ENCODE measurements at regions not wholly inside any gene's neighbourhood (a gene's known extent, or its start where the extent isn't known, plus 50 kb on each side); places are given as distances from the start of the nearest gene placed in this dataset.

DNA sequence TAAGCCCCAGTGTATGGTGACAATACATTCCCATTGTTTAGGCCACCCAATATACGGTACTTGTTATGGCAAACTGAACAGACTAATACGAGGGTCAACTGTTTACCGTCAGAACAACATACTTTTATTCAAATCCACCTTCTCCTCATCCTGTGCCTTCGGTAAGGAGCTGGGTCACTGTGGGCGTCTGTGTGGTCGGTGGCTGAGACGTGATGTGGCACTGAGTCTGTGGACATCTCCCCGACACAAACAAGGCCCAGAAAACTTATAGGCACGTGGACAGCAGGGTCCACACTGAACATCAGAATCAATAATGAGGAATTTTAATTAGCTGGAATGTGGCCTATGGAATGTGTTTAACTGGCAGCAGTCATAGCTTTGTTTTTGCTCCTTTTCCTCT, 154.3 kb upstream of the IRX2 start:
- DNase-seq (ENCODE audit: low read depth in 4 of 4, low spot score in 3 of 4): no peak

DNA sequence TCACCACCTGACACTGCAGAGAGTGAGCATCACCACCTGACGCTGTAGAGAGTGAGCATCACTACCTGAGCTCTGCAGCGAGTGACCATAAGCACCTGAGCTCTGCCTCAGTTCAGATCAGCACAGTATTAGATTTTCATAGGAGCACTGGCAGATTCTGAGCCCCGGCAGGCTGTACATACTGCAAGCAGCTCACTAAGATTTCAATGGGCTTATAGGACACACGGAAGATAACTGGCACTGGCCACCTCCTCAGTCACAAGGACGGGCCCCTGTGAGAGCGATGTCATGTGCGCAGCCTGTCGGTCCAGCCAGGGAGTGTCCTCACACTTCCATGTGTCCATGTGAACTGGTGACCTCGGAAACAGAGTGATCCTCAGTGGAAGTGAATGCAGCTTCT, 153.5 kb upstream of the IRX2 start:
- no peak for DNase-seq (ENCODE audit: low read depth in 4 of 4, low spot score in 3 of 4)

DNA sequence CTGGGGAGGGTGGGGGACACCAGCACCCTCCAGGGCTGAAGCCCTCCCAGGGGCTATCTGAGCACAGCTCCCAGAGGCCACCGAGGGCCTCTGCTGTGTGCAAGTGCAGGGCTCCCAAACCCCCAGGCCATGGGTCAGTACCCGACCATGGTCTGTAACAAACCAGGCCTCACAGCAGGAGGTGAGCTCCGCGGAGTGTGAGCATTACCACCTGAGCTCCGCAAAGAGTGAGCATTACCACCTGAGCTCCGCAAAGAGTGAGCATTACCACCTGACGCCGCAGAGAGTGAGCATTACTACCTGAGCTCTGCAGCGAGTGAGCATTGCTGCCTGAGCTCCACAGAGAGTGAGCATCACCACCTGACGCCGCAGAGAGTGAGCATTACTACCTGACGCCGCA, 152.9 kb upstream of the IRX2 start:
- no peak for DNase-seq (ENCODE audit: low read depth in 4 of 4, low spot score in 3 of 4)

DNA sequence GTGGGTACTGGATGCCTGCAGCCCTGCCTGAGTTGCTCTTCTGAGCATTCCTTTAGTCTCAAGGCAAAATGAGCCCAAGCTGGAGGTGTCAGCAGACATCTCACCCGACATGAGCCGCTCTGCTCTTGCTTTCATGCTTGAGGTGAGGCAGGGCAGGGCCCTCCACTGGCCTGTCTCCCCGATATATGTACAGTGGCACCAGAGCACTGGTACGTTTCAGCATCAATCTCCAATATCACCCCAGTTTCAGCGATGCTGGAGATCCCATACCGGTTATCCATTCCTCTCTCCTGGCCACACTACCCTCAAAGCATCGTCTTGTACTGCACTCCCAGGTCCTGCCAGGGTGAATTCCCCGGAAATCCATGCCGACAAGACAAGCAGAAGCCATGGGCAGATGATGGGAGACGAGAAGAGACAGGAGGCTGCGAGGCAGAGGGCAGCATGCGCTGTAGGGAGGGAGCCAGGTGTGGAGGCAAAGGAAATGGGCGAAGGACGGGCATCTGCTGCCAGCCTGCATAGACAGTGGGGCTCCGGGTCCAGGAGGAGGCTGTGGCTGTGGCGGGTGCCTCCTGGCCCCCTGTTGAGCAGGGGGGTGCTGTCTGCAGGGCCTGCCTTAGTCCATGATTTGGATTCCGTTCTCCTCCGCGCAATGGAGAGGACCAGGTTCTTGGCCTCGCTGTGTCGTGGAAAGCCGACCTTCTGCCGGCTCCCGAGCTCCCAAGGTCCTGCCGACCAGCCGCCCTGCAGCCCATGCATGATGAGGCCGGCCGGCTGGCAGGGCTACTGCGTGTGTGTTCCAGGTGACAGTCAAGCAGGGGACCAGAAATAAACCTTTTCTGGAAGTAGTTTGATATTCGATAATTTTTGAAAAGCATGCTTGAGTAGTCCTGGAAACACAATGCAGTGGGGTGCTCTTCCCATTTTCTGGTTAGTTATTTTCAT, 152.2 kb upstream of the IRX2 start:
- no peak for DNase-seq (ENCODE audit: low read depth in 4 of 4, low spot score in 3 of 4)

DNA sequence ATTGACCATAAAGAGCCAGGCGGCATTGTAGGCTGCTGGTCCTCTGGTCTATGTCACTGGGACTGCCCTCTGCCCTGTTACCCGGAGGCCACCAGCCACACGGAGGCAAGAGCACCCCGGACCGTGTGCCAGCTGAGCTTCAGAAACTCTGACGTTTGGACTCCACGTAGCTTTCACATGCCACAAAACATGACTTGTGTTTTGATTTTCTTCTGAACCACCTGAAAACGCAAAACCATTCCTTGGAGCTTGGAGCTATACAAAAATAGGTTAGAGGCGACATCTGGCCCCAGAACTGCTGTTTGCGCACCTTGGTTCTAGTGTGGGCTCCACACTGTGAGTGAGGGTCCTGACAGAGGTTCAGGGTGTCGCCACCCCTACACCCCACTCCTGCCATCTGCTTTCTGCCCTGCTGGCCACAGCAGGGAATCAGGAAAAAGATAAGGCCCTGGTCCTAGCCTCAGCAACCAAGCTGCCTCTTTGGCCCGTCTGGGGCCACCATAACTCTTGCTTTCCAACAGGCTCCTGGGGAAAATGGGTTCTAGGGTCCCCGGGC, 151.3 kb upstream of the IRX2 start:
- DNase-seq (ENCODE audit: low read depth in 4 of 4, low spot score in 3 of 4): no peak

DNA sequence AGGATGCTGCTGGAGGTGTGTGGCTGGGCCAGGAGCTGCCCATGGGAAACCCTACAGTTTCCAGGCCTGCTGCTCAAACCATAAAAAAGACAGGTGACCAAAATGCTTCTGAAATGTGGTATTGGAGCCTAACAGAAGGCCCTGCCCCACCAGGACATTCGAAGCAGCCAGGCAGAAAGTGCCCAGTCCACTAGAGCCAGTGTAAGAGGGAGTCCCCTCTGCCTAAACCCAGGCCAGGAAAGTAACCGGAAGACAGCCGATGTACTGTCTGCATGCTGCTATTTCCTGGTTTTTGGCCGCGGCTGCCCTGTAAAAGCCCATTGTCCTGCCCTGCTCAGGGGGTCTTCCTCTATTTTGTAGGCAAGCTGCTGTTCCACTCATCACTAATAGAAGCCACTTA, 150.7 kb upstream of the IRX2 start:
- no peak for DNase-seq (ENCODE audit: low read depth in 4 of 4, low spot score in 3 of 4)

DNA sequence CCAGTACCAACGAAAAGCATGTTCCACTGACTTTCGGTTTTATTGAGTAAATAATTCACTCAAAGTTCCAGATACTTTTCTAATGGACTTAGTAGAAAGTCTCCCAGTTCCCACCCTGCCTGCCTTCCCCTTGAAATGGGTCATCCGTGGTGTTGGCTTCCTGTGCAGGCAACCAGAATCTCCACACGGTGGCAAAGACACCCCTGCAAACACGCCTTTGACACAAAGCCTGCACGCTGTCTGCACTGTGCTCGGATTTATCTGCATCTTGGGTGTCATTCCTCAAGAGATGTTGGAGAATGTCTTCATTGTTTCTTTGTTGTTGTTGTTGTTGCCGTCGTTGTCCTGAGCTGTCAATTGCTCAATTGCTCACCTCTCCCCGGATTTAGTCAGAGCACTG, 150.0 kb upstream of the IRX2 start:
- DNase-seq (ENCODE audit: low read depth in 4 of 4, low spot score in 3 of 4): no peak

DNA sequence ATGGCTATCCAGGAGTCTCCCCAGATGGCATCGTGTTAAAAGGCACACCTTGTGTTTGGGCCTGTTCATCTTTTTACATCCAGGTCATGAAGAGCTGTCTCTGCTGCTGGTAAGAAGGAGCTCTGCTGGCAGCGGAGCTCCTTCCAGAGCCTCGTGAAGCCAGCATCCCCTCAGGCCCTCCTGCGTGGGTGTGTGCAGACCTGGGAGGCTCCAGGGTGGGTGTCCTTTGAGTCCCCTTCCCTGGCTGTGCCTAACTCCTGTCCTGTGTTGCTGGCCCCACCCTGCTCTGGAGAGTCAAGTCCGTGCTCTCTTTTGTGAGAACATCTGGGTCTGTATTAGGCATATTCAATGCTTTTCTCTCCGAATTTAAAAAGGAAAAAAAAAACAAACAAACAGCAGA, 149.6 kb upstream of the IRX2 start:
- DNase-seq (ENCODE audit: low read depth in 4 of 4, low spot score in 3 of 4): no peak

DNA sequence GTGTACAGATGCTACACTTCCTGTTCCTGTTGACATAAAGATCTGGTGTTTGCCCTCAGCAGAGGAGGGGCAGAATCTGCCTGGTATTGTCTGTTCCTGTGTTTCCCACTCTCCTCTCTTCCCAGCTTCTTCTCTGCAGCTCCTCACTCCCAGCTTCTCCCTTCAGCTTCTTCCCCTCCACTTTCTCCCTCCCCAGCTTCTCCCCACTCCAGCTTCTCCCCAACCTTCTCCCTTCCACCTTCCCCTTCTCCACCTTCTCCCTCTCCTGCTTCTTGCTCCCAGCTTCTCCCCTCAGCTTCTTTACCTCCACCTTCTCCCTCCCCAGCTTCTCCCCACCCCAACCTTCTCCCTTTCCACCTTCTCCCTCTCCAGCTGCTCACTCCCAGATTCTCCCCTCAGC, 148.9 kb upstream of the IRX2 start:
- DNase-seq (ENCODE audit: low read depth in 4 of 4, low spot score in 3 of 4): no peak

DNA sequence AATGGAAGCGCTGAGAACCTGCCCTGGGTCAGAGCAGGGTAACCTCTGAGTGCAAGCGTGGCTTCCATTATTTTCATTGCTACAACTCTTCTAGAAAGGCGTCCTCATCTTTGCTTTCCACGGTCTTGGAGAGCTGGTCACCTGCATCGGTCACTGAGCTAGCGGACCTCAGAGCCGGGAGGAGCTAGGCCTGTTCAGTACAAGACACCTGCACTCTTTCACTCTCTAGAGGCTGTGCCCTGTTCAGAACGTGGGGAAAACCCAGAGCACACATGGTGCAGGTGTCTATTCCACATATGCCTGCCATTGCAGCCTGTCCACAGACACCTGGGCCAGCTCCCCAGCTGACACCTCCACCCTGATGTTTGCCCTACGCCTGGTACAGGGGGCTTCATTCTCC, 147.8 kb upstream of the IRX2 start:
- no peak for DNase-seq (ENCODE audit: low read depth in 4 of 4, low spot score in 3 of 4)

DNA sequence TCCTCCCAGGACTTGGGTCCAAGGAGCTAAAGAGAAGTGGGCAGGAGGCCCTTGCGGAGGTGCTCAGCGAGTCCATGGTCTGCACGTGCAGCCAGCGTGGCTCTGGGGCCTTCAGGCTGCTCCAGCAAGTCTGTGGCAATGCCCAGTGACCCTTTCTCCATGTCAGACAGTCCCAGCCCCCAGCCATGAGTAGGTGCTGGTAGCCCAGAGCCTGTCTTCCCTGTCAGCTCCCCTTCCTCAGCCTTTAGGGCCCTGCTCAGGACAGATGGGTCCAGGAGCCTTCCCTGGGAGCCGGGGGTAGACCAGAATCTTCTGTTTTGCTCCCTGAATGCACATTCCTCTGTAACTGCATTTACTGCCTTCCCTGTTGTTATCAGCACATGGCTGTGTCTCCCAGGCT, 147.2 kb upstream of the IRX2 start:
- DNase-seq (ENCODE audit: low read depth in 4 of 4, low spot score in 3 of 4): no peak

DNA sequence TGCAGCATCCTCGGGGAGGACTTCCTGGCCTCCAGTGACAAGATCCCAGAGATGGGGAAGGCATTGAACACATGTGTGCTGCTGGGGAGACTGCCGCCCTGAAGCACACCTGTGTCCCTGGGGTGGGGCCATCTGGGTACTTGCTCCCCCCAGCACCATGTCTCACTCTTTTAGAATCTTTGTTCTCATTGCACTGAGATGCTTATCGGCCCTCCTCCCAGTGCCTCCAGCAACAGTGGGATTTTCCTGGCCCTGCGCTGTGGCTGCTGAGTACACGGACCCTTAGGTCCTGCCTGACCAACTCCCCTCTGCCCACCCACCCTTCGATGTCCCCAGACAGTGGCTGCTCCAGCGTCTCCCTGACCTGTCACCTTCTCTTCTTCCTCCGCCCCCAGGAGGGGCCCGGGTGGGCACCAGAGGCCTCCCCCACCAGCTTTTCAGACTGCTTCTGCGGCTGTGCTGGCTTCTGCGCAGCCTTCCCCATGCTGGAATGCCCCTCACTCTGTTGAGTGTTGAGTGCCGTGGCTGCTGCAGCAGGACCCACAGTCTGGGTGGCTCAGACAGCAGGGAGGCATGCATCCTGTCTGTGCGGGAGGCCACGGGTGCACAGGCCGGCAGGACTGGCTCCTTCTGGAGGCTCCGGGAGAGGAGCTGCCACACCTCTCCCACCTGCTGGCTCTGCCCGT, 145.9 kb upstream of the IRX2 start:
- no peak for DNase-seq (ENCODE audit: low read depth in 4 of 4, low spot score in 3 of 4)

DNA sequence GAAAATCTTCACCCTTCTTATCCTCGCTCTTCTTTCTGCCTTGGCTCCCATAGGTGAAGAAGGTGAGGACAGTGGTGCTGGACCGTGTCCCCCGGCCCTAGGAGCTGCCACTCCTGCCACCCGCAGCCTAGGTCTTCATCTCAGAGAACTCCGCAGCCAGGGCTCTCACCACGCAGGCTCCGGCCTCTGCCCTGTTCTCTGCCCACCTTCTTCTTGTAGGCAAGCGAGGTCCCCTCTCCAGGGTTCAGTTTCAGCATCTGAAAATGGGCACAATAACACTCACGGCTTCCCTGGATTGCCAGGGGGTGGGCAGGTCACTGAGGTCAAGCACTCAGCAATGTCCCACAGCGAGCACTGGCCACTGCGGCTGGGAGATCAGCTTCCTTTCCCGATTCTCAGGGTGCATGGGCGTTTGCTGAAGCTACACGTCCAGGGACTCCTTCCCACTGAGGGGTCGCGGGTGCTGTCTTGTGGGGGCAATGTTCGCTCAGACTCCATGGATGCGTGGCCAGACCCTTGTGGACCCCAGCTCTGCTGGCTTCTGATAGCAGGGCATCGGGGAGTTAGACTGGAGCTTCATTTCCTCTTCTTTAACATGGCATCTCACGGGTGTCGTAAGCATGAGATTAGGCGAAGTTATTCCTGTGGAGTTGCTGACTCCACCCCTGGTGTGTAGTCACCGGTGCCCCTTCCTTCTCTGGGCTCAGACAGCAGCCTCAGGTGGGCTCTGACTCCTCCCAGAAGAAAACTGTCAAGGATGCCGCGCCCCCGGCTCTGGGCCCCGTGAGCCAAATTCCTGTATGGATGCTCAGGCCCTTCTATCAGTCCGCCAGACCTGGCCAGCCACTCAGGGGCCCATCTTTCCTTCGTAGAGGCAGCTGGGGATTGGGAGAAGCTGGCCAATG, 145.1 kb upstream of the IRX2 start:
- no peak for DNase-seq (ENCODE audit: low read depth in 4 of 4, low spot score in 3 of 4)

DNA sequence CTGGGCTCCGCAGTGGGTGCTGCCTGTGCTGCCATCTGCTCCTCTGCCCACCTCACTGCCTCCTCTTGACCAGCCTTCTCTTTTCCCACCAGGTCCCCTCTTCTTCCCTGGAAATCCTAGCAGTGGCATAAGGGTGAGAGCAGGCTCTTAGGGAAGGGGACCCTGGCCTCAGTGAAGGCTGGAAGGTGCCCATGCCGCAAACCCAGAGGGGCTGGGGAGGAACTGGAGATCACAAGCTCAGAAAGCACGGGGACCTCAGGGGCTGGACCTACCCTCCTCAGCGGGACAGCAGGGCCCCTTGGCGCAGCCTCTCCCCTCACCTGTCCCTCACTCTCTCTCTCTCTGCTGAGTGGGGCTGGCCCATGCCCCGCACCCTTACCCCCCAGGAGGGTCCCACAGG, 144.4 kb upstream of the IRX2 start:
- DNase-seq (ENCODE audit: low read depth in 4 of 4, low spot score in 3 of 4): no peak

DNA sequence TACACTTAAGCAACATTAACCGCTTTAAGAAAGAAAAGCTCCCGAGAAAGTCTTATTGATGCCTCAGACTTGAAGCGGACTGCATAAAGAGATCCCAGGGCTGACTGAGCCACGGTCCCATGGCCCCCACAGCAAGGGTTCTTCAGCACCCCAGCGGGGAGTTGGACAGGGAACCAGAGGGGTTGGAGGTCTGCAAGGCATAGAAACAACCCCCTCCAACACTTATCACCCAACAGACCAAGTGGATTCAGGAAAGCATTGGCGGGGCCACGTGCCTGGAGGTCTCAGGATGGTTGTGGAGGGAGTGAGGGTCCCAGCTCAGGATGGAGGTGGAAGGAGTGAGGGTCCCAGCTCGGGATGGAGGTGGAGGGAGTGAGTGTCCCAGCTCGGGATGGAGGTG, 143.7 kb upstream of the IRX2 start:
- no peak for DNase-seq (ENCODE audit: low read depth in 4 of 4, low spot score in 3 of 4)

DNA sequence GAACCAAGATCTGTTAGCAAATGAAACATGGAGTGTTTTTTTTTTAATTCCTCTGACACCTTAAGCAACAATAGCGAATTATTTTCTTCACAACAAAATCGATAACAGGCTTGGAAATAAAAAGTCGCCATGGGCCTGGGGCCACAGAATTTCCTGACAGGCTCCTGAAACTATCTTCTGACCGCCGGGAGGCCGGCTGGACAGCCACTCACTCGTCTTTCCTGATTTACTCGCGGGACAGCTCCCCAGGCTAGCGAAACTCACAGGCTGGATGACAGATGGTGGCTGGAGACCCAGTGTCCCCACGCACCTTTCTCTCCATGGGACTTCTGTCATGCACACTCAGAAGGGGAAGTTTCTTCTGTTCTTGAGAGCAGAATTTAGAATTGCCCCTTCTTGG, 143.3 kb upstream of the IRX2 start:
- DNase-seq (ENCODE audit: low read depth in 4 of 4, low spot score in 3 of 4): no peak

DNA sequence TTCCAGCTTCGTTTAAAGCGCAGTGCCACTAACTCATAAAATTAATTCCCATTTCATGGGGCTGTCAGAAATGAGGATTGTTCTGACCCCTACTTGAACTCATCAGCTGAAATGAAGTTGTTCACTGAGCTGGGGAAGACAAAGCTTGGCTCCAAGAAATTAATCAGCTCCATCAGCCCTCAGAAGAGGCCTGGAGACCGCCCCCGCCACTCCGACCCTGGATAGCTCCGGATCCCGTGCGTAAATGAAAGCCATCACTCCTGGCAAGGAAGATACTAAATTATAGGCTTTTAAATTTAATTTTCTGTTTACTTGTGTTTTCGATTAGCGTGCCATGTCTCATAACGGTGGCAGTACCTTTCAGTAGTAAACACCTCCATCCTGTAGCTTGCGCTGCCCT, 142.8 kb upstream of the IRX2 start:
- no peak for DNase-seq (ENCODE audit: low read depth in 4 of 4, low spot score in 3 of 4)

DNA sequence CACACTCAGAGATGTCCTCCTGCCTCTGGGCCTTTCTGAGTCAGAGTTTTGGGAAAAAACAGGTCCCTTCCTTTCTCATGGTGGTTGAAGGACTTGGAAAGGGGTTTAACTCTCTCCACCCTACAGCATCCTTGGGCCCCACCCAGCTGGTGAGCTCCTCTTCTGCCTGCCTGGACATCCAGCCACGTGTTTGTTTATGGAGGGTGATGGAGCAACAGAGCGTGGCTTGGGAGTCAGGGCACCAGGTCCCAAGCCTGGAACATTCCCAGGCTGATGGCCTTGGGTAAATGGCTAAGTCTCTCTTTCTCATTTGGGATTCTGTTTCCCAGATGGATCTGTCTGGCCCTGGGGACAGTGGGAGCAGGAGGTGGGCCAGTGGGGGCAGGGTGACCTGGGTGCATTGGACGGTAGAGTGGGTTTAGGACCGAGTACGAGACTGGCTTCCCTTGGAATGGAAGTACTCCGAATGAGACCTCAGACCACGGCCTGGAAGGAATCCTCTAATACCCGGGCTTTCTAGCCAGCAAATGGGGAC, 141.1 kb upstream of the IRX2 start:
- DNase-seq (ENCODE audit: low read depth in 4 of 4, low spot score in 3 of 4): no peak

DNA sequence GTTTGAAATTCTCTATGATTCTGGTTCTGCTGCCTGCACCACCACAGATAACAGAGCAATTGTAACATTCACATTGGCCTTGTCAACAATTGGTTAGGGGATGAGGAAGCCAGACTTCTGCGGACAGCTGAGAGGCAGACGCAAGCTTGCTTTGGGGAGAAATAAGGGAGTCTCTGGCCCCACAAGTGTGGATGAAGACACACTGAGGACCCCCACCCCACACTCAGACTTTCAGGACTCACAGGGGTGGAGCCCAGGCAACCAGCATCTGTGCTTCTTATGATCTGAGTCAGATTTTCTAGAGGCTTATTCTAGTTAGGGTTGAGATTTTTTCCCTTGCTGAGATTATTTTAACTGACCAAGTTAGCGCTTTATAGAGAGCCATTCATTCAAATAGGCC, 140.3 kb upstream of the IRX2 start:
- DNase-seq (ENCODE audit: low read depth in 4 of 4, low spot score in 3 of 4): no peak

DNA sequence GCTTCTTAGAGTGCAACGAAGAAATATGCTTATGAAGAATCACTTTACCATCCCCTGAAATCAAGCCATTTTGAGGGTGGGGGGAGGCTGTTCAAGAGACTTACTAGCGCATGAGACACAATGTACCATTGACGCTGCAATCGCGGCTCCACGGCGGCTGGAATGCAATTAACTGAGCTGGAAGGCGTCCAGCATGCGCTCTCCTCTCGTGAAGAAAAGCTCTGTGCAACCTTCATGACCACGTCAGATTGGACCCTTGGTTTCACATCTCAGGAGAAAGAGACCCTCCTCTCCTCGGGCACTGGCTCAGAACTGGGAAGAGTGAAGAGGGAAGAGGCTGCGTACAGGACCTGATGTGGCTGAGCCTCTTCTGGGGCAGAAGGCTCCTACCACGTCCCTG, 138.5 kb upstream of the IRX2 start:
- no peak for DNase-seq (ENCODE audit: low read depth in 4 of 4, low spot score in 3 of 4)

Measured in right renal pelvis (tissue), 4 donors.